Activated effector memory CD4-positive, alpha-beta T cell treated with anti-CD3 and anti-CD28 coated beads, Interleukin-2, amount 50 U/mL, for 16 hours (primary cell): ENCODE measurements at regions not wholly inside any gene's neighbourhood (a gene's known extent, or its start where the extent isn't known, plus 50 kb on each side); places are given as distances from the start of the nearest gene placed in this dataset.
"Not testable (repeated sequence)": the region's sequence is repeated elsewhere in the genome, so short reads cannot be mapped to it uniquely, and the experiment has no call there.

Experiments
- DNase-seq: peaks from one replicate; pipeline ENCODE4 v3.0.0-alpha.2; 2020

DNA sequence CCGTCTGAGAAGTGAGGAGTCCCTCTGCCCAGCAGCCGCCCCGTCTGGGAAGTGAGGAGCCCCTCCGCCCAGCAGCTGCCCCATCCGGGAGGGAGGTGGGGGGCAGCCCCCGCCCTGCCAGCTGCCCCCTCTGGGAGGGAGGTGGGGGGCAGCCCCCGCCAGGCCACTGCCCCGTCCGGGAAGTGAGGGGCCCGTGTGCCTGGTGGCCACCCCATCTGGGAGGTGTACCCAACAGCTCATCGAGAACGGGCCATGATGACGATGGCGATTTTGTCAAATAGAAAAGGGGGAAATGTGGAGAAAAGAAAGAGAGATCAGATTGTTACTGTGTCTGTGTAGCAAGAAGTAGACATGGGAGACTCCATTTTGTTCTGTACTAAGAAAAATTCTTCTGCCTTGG, 208.8 kb downstream of the KDM5D start:
- not testable (repeated sequence) for DNase-seq

DNA sequence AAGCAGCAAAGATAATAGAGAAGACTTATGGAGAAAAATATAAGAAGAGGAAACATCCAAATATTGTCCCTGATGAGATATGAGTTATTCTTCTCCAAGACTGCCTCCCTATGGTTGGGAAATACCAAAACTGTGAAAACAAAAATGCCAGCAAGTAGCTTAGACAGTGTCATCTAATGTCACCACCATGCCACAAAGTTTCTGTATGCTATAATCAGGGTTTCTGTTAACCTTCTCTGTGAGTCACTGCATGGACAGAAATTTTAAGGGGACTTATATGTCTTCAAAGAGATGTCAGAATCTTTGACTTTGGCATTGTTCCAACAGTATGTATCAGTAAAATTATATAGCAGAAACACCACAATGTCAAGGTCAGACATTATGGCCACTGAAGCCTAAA, 222.6 kb downstream of the KDM5D start:
- DNase-seq: no peak

DNA sequence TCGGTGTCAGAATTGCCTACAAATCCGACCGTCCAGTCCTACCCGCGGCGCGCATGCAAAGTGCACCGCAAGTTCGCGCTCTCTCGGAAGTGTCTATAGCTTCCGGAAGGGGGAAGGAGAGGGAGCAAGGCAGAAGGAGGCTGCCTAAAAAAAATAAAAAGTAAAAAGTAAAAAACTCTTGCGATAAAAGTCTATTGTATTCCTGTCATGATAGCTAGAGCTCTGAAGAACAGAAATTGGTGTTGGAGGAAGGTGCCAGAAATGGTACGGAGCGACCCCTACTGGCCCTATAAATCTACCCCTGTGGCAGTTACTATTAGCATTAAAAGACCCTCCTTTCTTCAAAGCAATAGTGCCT, 241.5 kb downstream of the KDM5D start:
- DNase-seq: peak; percentile 71

DNA sequence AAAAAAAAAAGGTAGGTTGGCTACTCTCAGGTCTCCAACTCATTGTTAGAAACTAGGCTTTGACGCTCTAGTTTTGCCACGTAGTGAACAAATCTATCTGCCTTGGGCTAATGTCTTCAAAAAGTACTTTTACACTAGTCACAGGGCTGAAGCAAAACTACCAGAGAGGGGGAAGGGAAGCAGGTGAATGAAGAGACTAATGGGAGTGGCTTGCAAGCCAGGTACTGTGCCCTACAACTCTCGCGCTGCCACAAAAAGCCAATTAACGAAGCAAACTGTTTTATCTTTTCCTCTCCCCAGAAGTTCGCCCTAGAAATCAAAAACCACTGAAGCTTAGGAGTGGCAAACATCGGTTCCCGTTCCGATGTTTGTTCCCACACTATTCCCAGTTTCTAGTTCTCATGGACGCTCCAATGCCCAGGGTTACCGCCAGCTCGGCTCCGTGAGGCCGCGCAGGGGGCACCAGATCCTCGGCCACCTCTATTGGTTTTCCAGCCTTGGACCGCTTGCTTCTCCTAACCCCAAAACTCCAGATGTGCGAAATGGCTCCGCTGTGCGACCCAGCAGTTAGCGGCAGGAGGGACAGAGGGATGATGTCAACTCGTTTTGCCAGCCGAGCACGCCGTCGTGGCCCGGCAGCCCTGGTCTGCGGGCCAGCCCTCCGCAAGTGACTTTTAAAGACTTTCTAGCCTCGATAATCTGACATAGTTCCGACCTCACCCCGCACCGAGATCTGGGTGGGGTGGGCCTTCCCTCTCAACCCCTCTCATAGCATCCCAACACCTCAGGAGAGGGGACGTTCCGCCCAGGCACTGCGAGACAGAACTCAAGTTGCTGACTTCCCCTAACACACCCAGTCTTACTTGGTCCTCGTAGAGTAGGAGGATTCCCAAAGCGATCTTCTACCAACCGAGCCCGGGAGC, 242.1 kb downstream of the KDM5D start:
- peak; percentile 68 for DNase-seq

DNA sequence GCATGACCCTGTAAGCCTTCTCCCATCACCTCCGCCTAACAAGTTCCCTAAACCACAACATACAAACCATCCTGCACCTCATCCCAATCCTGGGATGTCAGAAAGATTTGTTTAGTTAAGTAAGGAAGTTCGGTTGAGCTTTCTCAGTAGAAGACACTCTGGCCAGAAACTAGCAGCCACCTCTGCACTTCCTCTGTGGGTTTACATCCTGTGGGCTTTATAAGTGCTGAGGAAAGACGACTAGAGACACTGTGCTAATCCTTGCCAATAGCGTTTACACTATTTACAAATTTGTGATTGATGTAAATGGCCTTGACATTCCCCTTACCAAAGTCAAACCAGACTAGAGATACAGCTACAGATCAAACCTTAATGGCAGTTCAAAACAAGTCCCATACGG, 246.0 kb downstream of the KDM5D start:
- DNase-seq: no peak

DNA sequence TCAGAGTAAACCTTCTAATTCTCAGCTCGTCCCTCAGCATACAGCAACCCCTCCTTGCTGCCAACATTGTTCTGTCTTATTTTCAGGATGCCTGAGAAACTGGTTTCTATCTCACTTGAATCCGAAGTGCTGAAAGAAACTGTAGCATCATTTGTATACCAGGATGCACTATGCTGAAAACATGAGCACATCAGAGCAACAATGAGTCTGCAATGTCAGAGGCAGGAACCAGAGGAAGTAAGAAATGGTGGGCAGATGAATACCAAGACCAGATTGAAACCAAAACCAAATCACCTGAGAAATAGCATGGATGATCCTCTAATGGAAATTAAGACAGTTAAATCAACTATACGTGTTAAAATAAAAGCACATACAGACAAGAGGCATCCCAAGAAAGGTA, 257.0 kb downstream of the KDM5D start:
- no peak for DNase-seq

DNA sequence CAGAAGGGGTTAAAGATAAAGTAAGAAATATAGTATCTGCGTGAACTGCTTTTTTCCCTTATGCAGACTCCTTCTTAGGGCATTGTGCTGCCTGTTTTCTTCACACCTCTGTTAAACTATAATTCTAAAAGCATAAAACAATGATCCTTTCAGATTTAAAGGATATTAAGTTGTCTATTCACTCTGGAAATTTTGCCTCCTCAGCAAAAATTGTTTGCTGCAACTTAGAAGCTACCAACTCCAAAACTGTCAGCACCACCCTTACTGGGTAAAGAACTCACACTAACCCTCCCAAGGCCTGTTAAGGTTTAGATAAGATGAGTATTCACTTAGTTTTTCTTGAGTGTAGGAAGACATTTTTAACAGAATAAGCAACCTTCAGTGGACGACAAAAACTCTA, 259.5 kb downstream of the KDM5D start:
- no peak for DNase-seq

DNA sequence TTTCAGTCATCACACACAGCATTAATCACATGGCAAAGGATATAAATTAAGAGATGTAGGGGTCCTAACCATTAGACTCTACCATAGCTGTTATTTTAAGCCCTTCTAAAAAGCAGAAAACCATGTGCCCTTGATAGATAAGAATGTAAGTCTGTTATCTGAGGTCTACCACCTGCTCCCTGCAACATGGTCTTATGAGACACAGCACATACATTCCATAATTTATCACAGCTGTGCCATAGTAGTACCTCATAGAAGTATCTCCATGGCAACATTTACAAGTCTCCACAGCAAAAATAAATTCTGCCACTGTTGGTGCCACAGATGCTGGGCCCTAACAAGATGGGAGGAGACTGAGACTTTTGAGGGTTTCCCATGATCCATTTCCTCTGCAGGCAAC, 265.4 kb downstream of the KDM5D start:
- no peak for DNase-seq

DNA sequence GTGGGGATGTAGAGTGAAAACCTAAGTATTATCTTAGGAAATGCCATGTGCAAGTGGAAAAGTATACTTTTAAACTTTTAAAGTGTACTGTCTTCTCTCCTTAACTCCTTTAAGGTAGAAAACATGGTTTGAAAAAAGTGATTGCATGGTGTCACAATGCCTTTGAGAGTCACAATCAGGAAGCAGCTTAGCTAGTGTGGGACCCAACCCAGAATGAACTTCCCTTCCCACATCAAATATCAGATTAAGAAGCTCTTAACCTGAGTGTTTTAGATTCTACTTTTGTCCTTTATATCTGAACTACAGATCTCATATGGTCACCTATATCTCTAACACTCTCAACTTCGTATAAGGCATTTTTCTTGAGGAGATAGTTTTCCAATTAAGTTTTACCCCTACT, 266.6 kb downstream of the KDM5D start:
- DNase-seq: no peak

DNA sequence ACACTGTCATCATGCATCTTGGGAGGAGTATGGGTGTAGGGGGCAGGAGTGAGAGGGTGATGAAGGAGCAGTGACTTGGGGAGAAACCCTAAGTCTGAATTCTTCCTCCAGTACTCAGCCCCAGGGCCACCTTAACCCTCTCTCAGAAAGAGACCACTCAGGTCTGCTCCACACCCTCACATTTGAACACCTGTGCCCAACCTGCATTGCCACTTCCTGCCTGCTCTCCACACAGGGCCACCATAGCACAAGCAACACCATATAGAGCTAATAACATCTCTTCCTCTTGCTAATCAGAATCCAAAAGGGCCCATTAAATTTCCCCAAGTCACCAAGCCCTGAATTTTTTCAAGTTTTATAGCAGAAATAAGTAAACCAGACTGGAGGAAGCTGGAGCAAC, 278.7 kb downstream of the KDM5D start:
- DNase-seq: no peak

DNA sequence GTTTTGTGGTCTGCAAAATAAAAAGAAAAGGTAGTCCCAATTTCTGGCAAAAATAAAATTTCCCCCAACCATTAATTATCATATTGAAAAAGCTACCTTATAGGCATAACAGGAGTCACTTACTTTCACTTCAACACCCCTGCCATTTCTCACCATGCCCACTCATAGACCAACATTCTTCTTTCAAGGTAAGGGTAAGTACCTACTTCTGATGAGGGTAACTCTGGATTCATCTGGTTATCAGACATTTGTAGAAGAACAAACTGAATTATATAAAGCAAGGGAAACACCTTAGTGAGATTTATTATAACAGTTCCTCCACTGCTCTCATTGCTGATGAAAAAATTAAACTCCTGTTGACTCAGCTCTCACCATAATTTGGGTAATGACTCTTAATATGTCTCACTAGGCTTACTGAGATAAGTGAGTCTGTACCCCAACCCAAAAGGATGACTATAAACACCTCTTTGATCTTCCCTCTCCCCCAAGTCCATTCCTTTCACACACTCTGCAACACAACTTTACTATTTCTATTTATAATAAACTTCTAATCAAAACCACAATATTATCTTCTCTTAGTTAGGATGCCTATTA, 287.6 kb downstream of the KDM5D start:
- DNase-seq: no peak

DNA sequence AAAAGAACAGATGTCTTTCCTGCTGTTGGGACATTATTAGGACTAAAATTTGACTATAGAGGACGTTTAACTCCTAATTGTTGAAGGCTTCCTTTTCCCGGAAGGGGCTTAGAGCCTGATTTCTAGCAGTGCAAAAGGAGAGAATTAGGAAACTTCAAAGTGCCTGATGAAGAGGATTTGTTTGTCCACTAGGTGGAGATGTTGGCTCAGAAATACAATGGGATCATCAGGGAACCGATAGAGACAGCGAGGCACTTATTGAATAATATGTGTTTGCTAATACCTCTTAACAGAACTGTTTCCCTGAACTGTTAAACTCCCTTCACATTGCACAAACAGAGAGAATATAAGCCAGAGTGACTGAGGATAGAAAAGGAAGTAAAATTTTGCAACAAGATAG, 311.5 kb downstream of the KDM5D start:
- DNase-seq: no peak

DNA sequence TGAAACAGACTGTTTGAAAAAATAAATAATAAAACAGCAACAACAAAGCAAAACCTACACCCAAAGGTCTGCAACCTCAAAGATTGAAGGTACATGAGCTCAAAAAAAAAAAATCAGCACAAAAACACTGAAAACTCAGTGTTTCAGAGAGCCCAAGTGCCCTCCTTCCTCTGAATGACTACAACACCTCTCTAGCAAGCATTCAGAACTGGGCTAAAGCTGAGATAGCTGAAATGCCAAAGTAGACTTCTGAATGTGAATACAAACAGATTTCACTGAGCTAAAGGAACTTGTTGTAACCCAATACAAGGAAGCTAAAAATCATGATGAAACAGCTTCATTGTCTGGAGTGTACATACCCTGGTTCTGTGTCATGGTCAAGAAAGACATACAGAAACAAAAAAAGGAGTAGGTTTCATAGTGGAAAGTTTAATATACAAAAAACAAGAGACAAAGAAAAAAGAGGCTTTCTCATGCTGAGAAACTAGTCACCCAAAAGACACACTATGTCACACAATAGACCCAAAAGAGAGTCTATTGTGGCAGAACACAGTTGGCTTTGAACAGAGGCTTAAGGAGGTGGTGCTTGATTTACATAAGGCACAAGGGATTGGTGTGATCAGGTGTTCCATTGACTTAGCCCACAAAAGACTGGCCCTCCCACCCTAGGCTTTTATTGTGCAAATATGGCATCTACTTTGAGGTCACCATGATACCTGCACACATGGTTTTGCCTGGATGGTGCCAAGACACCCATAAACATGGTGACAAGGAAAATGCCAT, 316.6 kb downstream of the KDM5D start:
- no peak for DNase-seq

DNA sequence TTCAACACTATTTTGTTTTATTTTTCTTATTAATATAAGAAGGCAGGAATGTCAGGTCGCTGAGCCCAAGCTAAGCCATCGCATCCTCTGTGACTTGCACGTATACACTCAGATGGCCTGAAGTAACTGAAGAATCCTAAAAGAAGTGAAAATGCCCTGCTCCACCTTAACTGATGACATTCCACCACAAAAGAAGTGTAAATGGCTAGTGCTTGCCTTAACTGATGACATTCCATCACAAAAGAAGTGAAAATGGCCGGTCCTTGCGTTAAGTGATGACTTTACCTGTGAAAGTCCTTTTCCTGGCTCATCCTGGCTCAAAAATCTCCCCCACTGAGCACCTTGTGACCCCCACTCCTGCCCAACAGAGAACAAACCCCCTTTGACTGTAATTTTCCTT, 317.3 kb downstream of the KDM5D start:
- not testable (repeated sequence) for DNase-seq

DNA sequence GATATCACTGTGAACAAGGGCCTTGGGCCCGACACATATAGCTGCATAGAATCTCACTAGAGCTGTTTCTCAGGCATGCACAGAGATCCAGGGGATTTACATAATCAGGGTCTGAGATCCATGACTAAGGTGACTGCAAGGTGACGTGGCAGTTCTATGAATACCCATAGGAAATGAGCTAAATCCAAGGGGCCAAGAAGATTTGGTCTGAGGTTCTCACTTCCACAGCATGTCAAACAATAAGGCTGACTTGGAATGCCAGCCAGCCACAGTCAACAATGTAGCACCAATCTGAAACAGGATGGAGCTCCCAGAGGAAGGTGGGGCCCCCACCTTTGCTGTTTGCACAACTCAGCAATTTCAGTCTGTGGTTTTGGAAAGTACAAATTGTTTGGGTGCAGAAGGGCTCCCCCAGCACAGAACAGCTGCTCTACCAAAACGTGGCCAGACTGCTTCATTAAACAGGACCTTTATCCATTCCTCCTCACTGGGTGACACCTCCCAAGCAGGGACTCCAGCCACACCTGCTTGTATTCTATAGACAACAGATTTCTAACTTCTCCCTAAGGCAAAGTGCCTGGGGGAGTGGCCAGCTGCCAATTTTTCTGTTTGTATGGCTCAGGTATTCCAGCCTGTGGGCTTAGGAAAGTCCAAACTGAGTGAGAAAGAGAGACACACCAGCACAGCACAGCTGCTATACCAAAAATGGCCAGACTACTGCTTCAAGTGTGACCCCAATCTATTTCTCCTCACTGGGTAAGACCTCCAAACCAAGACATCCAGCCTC, 333.4 kb downstream of the KDM5D start:
- no peak for DNase-seq

DNA sequence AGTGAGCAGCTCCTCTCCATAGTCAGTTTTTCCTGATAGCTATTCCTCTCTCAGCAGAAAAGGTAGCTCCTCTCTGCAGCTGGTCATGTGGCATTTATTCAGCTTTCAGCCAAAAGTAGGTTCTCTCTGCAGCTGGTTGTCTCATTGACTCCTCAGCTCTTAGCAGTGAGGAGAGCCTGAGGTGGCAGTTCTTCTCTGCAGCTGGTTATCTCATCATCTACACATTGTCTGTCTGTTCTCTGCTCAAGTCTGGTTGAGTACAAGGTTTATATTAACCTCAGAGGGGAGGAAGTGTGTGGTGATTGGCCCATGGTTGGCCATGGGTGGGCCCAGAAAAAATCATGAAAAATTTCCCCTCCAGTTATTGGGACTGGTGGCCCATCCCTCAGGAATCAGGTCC, 338.3 kb downstream of the KDM5D start:
- no peak for DNase-seq

DNA sequence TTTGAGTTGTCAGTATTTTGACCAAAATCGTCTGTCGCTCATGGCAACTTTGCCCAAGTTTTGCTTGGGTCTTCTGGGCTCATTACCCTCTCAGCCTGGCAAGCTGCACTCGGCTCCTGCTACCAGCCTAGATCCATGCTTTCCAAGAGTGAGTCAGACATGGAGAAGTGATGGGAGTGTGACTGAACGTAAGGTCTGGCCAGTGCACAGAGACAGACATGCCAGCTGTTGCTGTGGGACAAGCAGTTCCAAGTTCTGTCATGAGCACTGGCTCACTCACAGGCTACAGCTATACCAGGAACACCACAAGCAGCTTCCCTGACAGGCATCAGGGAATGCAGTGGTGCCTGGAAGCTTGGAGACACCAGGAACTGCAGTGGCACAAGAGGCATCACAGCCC, 338.9 kb downstream of the KDM5D start:
- DNase-seq: no peak

DNA sequence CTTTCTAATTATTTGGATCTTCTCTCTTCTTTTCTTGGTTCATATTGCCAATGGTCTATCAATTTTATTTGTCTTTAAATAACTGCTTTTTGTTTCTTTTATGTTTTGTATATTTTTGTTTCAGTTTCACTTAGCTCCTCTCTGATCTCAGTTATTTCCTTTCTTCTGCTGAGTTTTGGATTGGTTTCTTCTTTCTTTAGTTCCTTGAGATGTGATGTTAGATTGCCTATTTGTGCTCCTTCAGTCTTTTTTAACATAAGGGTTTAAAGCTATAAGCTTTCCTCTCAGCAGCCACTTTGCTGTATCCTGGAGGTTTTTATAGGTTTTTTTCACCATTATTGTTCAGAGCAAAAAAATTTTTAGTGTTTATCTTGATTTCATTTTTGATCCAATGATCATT, 351.6 kb downstream of the KDM5D start:
- no peak for DNase-seq

DNA sequence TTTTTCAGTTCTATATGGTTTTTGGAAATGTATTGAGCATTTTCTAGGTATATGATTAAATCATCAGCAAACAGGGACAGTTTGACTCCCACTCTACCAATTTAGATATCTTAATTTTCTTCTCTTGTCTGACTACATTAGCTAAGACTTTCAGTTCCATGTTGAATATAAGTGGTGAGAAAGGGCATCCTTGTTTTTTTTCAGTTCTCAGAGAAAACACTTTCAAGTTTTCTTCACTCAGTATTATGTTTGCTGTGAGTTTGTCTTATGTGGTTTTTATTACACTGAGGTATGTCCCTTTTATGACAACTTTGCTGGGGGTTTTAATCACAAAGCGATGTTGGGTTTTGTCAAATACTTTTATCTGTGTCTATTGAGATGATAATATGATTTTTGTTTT, 352.6 kb downstream of the KDM5D start:
- DNase-seq: no peak

DNA sequence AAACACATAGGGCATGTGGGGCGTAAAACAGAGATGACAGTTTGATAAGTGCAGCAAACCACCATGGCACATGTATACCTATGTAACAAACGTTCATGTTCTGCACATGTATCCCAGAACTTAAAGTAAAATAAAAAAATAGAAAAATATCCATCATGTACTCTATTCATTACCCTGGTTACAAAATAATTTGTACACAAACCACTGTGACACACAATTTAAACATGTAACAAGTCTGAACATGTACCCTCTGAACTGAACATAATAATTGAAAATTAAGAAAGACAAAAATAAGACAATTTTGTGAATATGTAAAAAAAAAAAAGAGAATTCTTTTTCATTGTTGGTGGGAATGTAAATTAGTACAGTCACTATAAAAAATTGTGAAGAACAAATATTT, 379.2 kb downstream of the KDM5D start:
- no peak for DNase-seq

DNA sequence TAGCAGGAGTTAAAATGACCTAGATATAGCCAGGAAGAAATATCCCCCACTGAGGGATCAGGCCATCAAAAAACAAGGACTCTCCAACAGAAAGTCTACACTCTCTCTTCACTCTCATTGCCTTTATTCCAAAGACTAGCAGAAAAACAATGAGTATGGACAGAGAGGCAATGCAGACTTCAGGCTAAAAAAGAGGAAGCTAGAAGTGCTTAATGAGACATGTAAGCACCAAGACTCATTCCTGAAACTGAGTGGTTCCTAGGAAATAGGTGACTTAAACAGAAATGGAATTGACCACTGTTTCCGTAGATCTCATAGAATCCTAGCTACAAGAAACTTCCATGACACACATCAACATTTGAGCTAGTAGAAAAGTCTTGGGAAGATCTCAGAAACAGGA, 387.3 kb downstream of the KDM5D start:
- no peak for DNase-seq

DNA sequence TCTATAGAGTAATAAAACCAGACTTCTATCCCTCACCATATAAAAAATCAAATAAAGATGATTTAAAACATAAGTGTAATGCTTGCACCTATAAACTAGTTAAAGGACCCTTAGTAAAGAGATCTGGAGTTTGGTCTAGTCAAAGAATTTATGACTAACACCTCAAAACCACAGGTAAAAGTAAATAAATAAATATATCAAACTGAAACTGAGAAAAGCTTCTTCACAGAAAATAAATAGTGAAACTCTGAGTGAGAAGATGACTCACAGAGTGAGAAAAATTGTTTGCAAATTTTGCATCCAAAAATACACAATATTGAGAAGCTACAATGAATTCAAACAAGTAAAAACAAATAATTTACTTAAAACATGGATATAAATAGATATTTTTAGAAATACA, 387.8 kb downstream of the KDM5D start:
- no peak for DNase-seq

DNA sequence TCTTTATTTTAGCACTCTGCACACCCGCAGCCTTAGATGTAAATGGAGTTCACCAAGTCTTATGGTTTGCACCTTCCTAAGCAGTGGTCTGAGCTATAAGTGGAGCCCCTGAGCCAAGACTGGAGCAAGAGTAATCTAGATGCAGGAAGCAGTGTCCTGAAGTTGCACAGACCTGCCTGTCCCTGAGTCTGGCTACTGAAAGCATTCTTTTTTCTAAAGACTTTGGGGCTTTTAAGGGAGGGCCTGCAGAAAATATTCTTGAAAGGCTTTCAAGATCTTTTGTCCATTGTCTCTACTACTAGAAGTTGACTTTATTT, 389.7 kb downstream of the KDM5D start:
- no peak for DNase-seq
